IMR-90 (cell line): ENCODE measurements at regions not wholly inside any gene's neighbourhood (a gene's known extent, or its start where the extent isn't known, plus 50 kb on each side); places are given as distances from the start of the nearest gene placed in this dataset.

Experiments
- BHLHE40 ChIP-seq: fragments of 150-350 bp; IDR thresholded peaks from 2 replicates; pipeline ENCODE4 v1.6.1; 2016; ENCODE audit warnings: mild to moderate bottlenecking, low read depth, low read length
- MAFK ChIP-seq: IDR thresholded peaks from 2 replicates; pipeline ENCODE4 v1.6.1; 2012; ENCODE audit warnings: low read depth, low read length, improper control_type of control experiment
- MAZ ChIP-seq: IDR thresholded peaks from 2 replicates; pipeline ENCODE4 v1.6.1; 2012; ENCODE audit warnings: low read depth, mild to moderate bottlenecking, low read length, improper control_type of control experiment, moderate library complexity, borderline replicate concordance
- MXI1 ChIP-seq: IDR thresholded peaks from 2 replicates; pipeline ENCODE4 v1.6.1; 2012; ENCODE audit warnings: low read depth, mild to moderate bottlenecking, low read length, moderate library complexity, borderline replicate concordance
- POLR2A ChIP-seq: IDR thresholded peaks from 2 replicates; pipeline ENCODE4 v1.6.1; 2012; ENCODE audit warnings: mild to moderate bottlenecking, low read depth, low read length
- RAD21 ChIP-seq: IDR thresholded peaks from 2 replicates; pipeline ENCODE4 v1.6.1; 2012; ENCODE audit warnings: low read length, improper control_type of control experiment
- TF ChIP-seq, protein P1 (sequence below): conservative IDR thresholded peaks from 2 replicates; pipeline ENCODE4 v1.5.1; 2012; ENCODE audit warnings: mild to moderate bottlenecking, low read depth, low read length, improper control_type of control experiment

GRCh38 chr10:37576154-37576553 lies 281.3 kb downstream of the ZNF248 start:
- TF ChIP-seq POLR2A (no peak), RAD21 (no peak), MAZ (no peak), BHLHE40 (no peak), MXI1 (no peak), MAFK (no peak)
- TF ChIP-seq, protein P1, sequence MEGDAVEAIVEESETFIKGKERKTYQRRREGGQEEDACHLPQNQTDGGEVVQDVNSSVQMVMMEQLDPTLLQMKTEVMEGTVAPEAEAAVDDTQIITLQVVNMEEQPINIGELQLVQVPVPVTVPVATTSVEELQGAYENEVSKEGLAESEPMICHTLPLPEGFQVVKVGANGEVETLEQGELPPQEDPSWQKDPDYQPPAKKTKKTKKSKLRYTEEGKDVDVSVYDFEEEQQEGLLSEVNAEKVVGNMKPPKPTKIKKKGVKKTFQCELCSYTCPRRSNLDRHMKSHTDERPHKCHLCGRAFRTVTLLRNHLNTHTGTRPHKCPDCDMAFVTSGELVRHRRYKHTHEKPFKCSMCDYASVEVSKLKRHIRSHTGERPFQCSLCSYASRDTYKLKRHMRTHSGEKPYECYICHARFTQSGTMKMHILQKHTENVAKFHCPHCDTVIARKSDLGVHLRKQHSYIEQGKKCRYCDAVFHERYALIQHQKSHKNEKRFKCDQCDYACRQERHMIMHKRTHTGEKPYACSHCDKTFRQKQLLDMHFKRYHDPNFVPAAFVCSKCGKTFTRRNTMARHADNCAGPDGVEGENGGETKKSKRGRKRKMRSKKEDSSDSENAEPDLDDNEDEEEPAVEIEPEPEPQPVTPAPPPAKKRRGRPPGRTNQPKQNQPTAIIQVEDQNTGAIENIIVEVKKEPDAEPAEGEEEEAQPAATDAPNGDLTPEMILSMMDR = no peak
